NCI-H510A treated with DMSO at 0.1 percent for 48 hours (cell line): ENCODE measurements at regions not wholly inside any gene's neighbourhood (a gene's known extent, or its start where the extent isn't known, plus 50 kb on each side); places are given as distances from the start of the nearest gene placed in this dataset.
"Not testable (repeated sequence)": the region's sequence is repeated elsewhere in the genome, so short reads cannot be mapped to it uniquely, and the experiment has no call there.

Source experiments
- DNase-seq: peaks from one replicate; lab custom pipeline; 2025; lab: John Stamatoyannopoulos, UW

- DNase-seq: no peak
Measured at GRCh38 chr5:4571248-4571948, 568.7 kb upstream of the ADAMTS16 start.

- no peak for DNase-seq
Measured at GRCh38 chr5:4572311-4573100, 567.6 kb upstream of the ADAMTS16 start.

- no peak for DNase-seq
Measured at GRCh38 chr5:4575608-4576007, 564.5 kb upstream of the ADAMTS16 start.

GRCh38 chr5:4576161-4576748, 563.9 kb upstream of the ADAMTS16 start:
- no peak for DNase-seq

- DNase-seq: no peak
Measured at GRCh38 chr5:4576908-4577307, 563.2 kb upstream of the ADAMTS16 start.

GRCh38 chr5:4579679-4580078, 560.5 kb upstream of the ADAMTS16 start:
- no peak for DNase-seq

- no peak for DNase-seq
Measured at GRCh38 chr5:4580772-4581171, 559.4 kb upstream of the ADAMTS16 start.

- DNase-seq: no peak
Measured at GRCh38 chr5:4581289-4581688, 558.8 kb upstream of the ADAMTS16 start.

- no peak for DNase-seq
Measured at GRCh38 chr5:4584982-4585381, 555.1 kb upstream of the ADAMTS16 start.

GRCh38 chr5:4613440-4613839, 526.7 kb upstream of the ADAMTS16 start:
- no peak for DNase-seq

GRCh38 chr5:4614088-4614487, 526.0 kb upstream of the ADAMTS16 start:
- no peak for DNase-seq

GRCh38 chr5:4615369-4615768, 524.8 kb upstream of the ADAMTS16 start:
- DNase-seq: not testable (repeated sequence)

GRCh38 chr5:4625206-4625896, 514.8 kb upstream of the ADAMTS16 start:
- DNase-seq: no peak

GRCh38 chr5:4627131-4627530, 513.0 kb upstream of the ADAMTS16 start:
- DNase-seq: no peak

GRCh38 chr5:4627929-4628328, 512.2 kb upstream of the ADAMTS16 start:
- no peak for DNase-seq

- DNase-seq: no peak
Measured at GRCh38 chr5:4628645-4629385, 511.3 kb upstream of the ADAMTS16 start.

GRCh38 chr5:4630031-4630430, 510.1 kb upstream of the ADAMTS16 start:
- peak; percentile 28 for DNase-seq

GRCh38 chr5:4634342-4634741, 505.8 kb upstream of the ADAMTS16 start:
- DNase-seq: no peak

- DNase-seq: no peak
Measured at GRCh38 chr5:4636378-4636777, 503.8 kb upstream of the ADAMTS16 start.

GRCh38 chr5:4639946-4640345, 500.2 kb upstream of the ADAMTS16 start:
- no peak for DNase-seq

- peak; percentile 10 for DNase-seq
Measured at GRCh38 chr5:4640795-4641194, 499.3 kb upstream of the ADAMTS16 start.

GRCh38 chr5:4642525-4642924, 497.6 kb upstream of the ADAMTS16 start:
- no peak for DNase-seq
